Neural progenitor cell (in vitro differentiated cells): ENCODE measurements at regions not wholly inside any gene's neighbourhood (a gene's known extent, or its start where the extent isn't known, plus 50 kb on each side); places are given as distances from the start of the nearest gene placed in this dataset.

Source experiments
- DNase-seq: peaks from one replicate; pipeline ENCODE4 v3.0.0-alpha.2; 2016; ENCODE audit warnings: low spot score
- H2AFZ ChIP-seq: fragments of 200-600 bp; sonication (generic); replicated peaks from 2 replicates; pipeline ENCODE4 v1.6.1; 2016; ENCODE audit warnings: antibody characterized with exemption
- H3F3A ChIP-seq: fragments of 200-600 bp; sonication (generic); 2 replicates; pipeline ENCODE4 v1.6.1; 2016; ENCODE audit warnings: antibody characterized with exemption, low read depth
- H3K27ac ChIP-seq: fragments of 200-600 bp; sonication (generic); 2 replicates; pipeline ENCODE4 v1.5.1; 2016; ENCODE audit warnings: mild to moderate bottlenecking
- H3K27me3 ChIP-seq: fragments of 200-600 bp; sonication (generic); 2 replicates; pipeline ENCODE4 v1.6.1; 2016; ENCODE audit warnings: mild to moderate bottlenecking, moderate library complexity
- H3K36me3 ChIP-seq: fragments of 200-600 bp; sonication (generic); 2 replicates; pipeline ENCODE4 v1.5.1; 2016
- H3K4me1 ChIP-seq: fragments of 200-600 bp; sonication (generic); 2 replicates; pipeline ENCODE4 v1.6.1; 2016; ENCODE audit warnings: mixed run types
- H3K4me2 ChIP-seq: fragments of 200-600 bp; sonication (generic); 2 replicates; pipeline ENCODE4 v1.6.1; 2016
- H3K4me3 ChIP-seq: fragments of 200-600 bp; sonication (generic); 2 replicates; pipeline ENCODE4 v1.5.1; 2016
- H3K79me2 ChIP-seq: fragments of 200-600 bp; sonication (generic); 2 replicates; pipeline ENCODE4 v1.6.1; 2016; ENCODE audit warnings: low read depth
- H3K9ac ChIP-seq: fragments of 200-600 bp; sonication (generic); 2 replicates; pipeline ENCODE4 v1.6.1; 2016
- H3K9me3 ChIP-seq: fragments of 200-600 bp; sonication (generic); 2 replicates; pipeline ENCODE4 v1.5.1; 2016; ENCODE audit warnings: low read depth
- H4K20me1 ChIP-seq: fragments of 200-600 bp; sonication (generic); 2 replicates; pipeline ENCODE4 v1.6.1; 2016; ENCODE audit warnings: low read depth
- H3K27ac Mint-ChIP-seq: 3 replicates; pipeline ENCODE4 v1.8.0; 2021; ENCODE audit warnings: mixed read lengths
- H3K27me3 Mint-ChIP-seq: 2 replicates; pipeline ENCODE4 v1.8.0; 2022; ENCODE audit warnings: low read depth, mild to moderate bottlenecking, inconsistent platforms, moderate library complexity, mixed read lengths; ENCODE audit not compliant: insufficient read depth
- H3K36me3 Mint-ChIP-seq: 3 replicates; pipeline ENCODE4 v1.8.0; 2021; ENCODE audit warnings: mixed read lengths
- H3K4me1 Mint-ChIP-seq: 3 replicates; pipeline ENCODE4 v1.8.0; 2021; ENCODE audit warnings: mixed read lengths
- H3K4me3 Mint-ChIP-seq: 3 replicates; pipeline ENCODE4 v1.8.0; 2021; ENCODE audit warnings: mild to moderate bottlenecking, moderate library complexity, mixed read lengths
- H3K9me3 Mint-ChIP-seq: 3 replicates; pipeline ENCODE4 v1.8.0; 2020; ENCODE audit warnings: mixed read lengths
- CTCF ChIP-seq: fragments of 200-600 bp; sonication (generic); IDR thresholded peaks from 2 replicates; pipeline ENCODE4 v1.5.1; 2017; ENCODE audit warnings: antibody characterized with exemption, mild to moderate bottlenecking
- EZH2 ChIP-seq: fragments of 200-600 bp; sonication (generic); IDR thresholded peaks from 2 replicates; pipeline ENCODE4 v1.6.1; 2017; ENCODE audit warnings: antibody characterized with exemption, mild to moderate bottlenecking, moderate library complexity
- EZH2phosphoT487 ChIP-seq: fragments of 200-600 bp; sonication (generic); IDR thresholded peaks from 2 replicates; pipeline ENCODE4 v1.6.1; 2017; ENCODE audit warnings: antibody characterized with exemption

- Mint-ChIP-seq H3K4me1 (no peaks in the 10 kb centered on the region), H3K27ac (no peak overlapping the region), H3K4me3 (no peak overlapping the region), H3K27me3 (peaks cover 2% of the 10 kb centered on the region), H3K9me3 (no peaks in the 10 kb centered on the region), H3K36me3 (no peaks in the 10 kb centered on the region)
- no peaks in the 10 kb centered on the region for H3K36me3 ChIP-seq
- H3K4me1 ChIP-seq: peaks cover 8% of the 10 kb centered on the region
- no peaks in the 10 kb centered on the region for H3K9me3 ChIP-seq
- DNase-seq: no peak
- no peaks in the 10 kb centered on the region for H3F3A ChIP-seq
- no peaks in the 10 kb centered on the region for H3K79me2 ChIP-seq
- no peaks in the 10 kb centered on the region for H3K27me3 ChIP-seq
- TF ChIP-seq EZH2: no peak
- TF ChIP-seq CTCF: no peak
- TF ChIP-seq EZH2phosphoT487: no peak
- H4K20me1 ChIP-seq: no peaks in the 10 kb centered on the region
- H3K27ac ChIP-seq: no peak overlapping the region
- H2AFZ ChIP-seq: no peak overlapping the region
- no peak overlapping the region for H3K9ac ChIP-seq
- H3K4me2 ChIP-seq: no peak overlapping the region
- no peak overlapping the region for H3K4me3 ChIP-seq
These were observed 100.8 kb upstream of the XYLT1 start for GRCh38 chr16:17571499-17572093.

GRCh38 chr16:17568239-17568638 is 97.5 kb upstream of the XYLT1 start:
- TF ChIP-seq CTCF (no peak), EZH2phosphoT487 (no peak), EZH2 (no peak)
- no peak overlapping the region for H2AFZ ChIP-seq
- peaks cover 8% of the 10 kb centered on the region for H3K4me1 ChIP-seq
- no peaks in the 10 kb centered on the region for H3K27me3 ChIP-seq
- no peaks in the 10 kb centered on the region for H3K9me3 ChIP-seq
- no peak overlapping the region for H3K4me2 ChIP-seq
- Mint-ChIP-seq H3K9me3 (no peaks in the 10 kb centered on the region), H3K4me1 (no peaks in the 10 kb centered on the region), H3K27ac (no peak overlapping the region), H3K36me3 (no peaks in the 10 kb centered on the region), H3K27me3 (peaks cover 2% of the 10 kb centered on the region), H3K4me3 (no peak overlapping the region)
- DNase-seq: no peak
- no peak overlapping the region for H3K9ac ChIP-seq
- no peaks in the 10 kb centered on the region for H3K79me2 ChIP-seq
- H4K20me1 ChIP-seq: no peaks in the 10 kb centered on the region
- H3F3A ChIP-seq: no peaks in the 10 kb centered on the region
- no peaks in the 10 kb centered on the region for H3K36me3 ChIP-seq
- no peak overlapping the region for H3K4me3 ChIP-seq
- H3K27ac ChIP-seq: no peak overlapping the region

- H4K20me1 ChIP-seq: no peaks in the 10 kb centered on the region
- peaks cover 8% of the 10 kb centered on the region for H3K4me1 ChIP-seq
- H2AFZ ChIP-seq: no peak overlapping the region
- no peaks in the 10 kb centered on the region for H3K9me3 ChIP-seq
- DNase-seq: no peak
- no peak overlapping the region for H3K4me3 Mint-ChIP-seq
- no peaks in the 10 kb centered on the region for H3K27me3 ChIP-seq
- no peaks in the 10 kb centered on the region for H3K9me3 Mint-ChIP-seq
- no peak overlapping the region for H3K27ac Mint-ChIP-seq
- no peak overlapping the region for H3K27ac ChIP-seq
- H3K9ac ChIP-seq: no peak overlapping the region
- H3K4me1 Mint-ChIP-seq: no peaks in the 10 kb centered on the region
- peaks cover 3% of the 10 kb centered on the region for H3K27me3 Mint-ChIP-seq
- no peak overlapping the region for H3K4me2 ChIP-seq
- no peak overlapping the region for H3K4me3 ChIP-seq
- H3K36me3 ChIP-seq: no peaks in the 10 kb centered on the region
- no peaks in the 10 kb centered on the region for H3K79me2 ChIP-seq
- H3F3A ChIP-seq: no peaks in the 10 kb centered on the region
- no peak for TF ChIP-seq EZH2
- no peak for TF ChIP-seq CTCF
- TF ChIP-seq EZH2phosphoT487: no peak
- no peaks in the 10 kb centered on the region for H3K36me3 Mint-ChIP-seq
These were observed 96.7 kb upstream of the XYLT1 start for GRCh38 chr16:17567455-17567854.
